ENCODE measurements at regions not wholly inside any gene's neighbourhood (a gene's known extent, or its start where the extent isn't known, plus 50 kb on each side); places are given as distances from the start of the nearest gene placed in this dataset.

GRCh38 chr13:26967119-26968038 is 204.2 kb downstream of the USP12 start:
- DNase-seq, result no peak

DNA sequence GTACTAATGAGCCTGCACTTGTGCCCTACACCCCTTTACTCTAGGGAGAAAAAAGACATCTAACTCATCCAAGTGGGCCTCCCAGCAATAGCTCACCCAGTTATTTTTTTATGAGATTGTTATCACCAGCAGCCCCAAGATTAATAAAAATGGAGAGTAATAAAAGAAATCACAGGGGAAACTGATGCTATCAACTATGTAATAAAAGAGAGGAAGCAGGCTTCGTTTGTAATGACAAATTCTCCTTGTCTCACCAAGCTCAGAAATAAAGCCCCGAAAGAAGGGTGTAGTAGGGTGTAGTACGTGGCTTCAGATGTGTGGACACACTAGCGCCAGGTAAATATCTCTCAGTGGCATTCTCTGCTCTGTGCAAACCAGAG is 204.9 kb downstream of the USP12 start:
- no peak for DNase-seq

DNA sequence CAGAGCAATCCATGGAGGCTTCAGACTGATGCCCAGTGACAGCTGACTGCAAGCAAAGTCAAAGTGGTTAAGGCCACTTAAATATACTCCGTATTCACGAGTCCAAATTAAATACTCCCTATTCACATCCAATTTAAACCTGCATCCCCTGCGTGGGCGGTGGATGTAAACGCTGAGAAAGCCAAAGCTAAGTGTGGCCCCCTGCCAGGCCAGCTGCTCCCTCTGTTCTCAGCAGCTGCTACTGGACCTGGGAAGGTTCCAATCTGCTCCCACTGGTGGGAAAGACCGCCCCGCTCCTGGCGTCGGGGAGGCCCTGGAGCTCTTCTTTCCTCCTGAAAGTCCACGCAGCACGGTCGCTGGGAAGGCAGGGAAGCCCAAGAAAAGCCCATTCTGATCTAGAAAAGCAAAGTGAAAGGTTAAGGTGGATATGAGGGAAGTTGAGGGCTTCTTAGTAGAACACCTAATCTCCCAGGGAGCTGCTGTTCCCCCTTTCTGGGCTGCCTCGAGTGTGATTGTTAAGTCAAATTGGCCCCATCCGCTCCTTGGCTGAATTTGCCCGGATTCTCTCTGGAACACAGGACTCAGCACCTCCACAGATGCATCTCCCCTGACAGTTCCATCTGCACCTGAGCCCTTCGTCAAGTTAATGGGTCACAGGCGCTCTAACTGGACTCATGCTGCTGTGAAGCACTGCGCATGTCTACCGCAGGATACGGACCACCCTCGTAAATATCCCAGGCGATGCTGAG is 205.5 kb downstream of the USP12 start:
- DNase-seq, result peak; percentile 54 to 69

GRCh38 chr13:26964278-26965250 is 204.0 kb upstream of the GPR12 start:
- DNase-seq, result no peak

- DNase-seq, result no peak
Measured at GRCh38 chr13:26962671-26963070, 202.1 kb upstream of the GPR12 start.

GRCh38 chr13:26961890-26962615 is 201.5 kb upstream of the GPR12 start:
- DNase-seq, result peak in 1 of 2 donors; percentile 40

DNA sequence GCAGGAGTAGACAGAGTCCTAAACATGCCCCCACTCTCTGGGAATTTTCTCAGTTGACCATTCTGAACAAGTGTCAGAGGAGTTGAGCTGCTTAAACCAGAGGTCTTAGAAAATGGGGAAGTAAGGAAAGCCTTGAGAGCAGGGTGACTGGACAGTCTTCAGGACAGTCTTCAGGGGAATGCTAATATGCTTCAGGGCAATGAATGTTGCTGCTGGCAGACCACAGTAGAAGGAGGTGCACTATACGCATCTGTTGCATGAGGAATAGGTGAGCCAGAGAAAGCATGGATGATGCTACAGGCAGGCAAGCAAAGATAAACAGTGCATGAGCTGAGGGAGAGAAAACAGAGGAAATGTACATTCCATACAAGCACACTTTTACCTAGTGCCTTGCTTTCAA is 196.6 kb upstream of the GPR12 start:
- DNase-seq, result no peak

DNA sequence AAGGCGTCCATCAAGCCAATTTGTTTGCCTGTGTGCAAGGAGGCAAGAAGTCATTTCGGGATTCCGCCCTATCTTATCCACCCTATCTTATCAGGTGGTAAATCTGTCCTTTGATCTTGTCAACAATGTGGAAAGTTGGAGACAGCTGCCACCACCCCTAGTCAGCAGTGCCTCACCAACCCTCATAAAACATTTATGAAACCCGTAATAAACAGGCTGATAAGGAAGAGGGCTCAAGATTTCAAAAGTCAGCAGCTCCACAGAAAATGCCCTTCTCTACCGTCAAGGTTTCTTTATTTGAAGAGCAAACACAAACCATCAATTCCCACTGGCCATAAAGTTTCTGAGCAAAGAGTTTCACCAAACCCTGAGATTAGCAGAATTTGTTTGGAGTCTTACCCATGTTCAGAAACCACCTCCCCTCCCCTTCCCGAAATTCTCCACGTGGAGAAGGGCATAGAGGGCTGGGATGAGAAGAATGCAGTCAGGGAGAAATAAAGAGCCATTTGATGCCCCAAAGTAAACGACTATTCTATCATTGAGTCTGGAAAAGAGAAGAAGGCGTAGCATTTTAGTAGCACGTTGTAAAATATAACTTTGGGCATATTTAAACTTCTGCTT is 196.0 kb upstream of the GPR12 start:
- DNase-seq, result no peak

GRCh38 chr13:26954976-26955375 is 194.4 kb upstream of the GPR12 start:
- DNase-seq, result no peak

DNA sequence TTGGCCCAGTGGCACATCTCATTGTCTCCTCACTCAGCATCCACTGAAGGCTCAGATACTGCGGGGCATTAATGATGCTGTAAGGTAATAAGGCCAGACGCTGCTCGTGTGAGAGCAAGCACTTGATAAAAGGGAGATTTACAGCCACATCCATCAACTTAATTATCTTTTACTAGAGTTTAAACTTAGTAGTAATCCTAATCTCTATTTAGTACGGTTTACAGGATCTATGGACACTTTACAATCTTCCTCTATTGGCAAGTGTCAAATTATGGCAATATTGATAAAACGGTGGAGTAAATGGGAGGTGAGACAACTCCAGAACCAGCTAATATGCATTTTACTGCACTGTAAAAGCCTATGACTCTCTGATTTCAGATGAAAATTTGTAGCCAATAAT is 192.7 kb upstream of the GPR12 start:
- no peak for DNase-seq

GRCh38 chr13:26952551-26953143 is 192.1 kb upstream of the GPR12 start:
- DNase-seq, result no peak

- DNase-seq, result no peak
Measured at GRCh38 chr13:26951581-26952177, 191.1 kb upstream of the GPR12 start.

DNA sequence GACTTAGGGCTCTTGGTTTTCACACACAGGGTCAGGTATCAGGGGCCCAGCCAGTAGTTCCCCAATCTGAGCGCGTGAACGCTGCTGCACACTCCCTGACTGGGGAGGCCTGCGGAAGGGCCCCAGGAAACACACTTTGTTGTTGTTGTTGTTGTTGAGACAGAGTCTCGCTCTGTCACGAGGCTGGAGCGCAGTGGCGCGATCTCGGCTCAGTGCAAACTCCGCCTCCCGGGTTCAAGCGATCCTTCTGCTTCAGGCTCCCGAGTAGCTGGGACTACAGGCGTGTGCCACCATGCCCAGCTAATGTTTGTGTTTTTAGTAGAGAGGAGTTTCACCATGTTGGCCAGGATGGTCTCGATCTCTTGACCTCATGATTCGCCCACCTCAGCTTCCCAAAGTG is 190.4 kb upstream of the GPR12 start:
- DNase-seq, result no peak

DNA sequence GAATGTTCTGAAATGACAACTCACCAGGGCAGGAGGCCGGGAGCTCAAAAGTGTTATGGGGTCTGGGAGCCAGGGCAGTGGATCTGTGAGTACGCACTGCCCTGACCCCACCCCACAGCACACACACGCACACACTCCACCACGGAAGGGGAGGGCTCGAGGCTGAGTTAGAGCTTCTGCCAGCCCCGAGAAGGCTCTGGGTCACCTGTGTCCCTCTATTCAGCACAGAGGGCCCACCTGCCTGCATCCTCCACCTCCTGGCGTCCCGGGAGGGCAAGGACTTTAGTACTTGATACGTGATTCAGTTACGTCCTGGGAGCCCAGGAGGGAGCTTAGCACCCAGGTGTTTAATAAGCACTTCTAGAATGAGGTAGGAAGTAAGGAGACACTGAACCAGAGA is 190.0 kb upstream of the GPR12 start:
- DNase-seq, result no peak

GRCh38 chr13:26949701-26950502 is 189.3 kb upstream of the GPR12 start:
- no peak for DNase-seq

DNA sequence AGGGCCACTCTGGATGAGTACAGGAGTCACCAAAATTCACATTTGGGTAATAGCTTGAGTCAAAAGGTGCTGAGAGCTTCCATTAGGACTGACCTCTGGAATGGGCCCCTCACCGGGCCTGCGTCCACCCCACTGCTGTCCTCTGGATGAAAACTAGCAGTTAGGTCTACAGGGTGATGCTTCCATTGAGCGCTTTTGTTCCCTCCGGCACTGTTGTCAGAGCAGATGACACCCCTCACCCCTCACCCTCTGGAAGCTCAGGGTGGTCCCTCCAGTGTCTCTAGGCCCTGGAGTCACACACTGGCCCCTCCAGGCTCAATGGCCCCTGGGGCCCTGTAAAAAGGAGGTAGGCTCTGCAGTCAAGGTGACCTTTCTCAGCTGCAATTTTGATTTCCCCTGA is 187.8 kb upstream of the GPR12 start:
- no peak for DNase-seq

- DNase-seq, result peak in 1 of 2 donors; percentile 56
Measured at GRCh38 chr13:26946684-26947343, 186.2 kb upstream of the GPR12 start.

- no peak for DNase-seq
Measured at GRCh38 chr13:26943748-26944147, 183.2 kb upstream of the GPR12 start.

Data from right lung (tissue), 2 donors.